DMS153 (cell line): ENCODE measurements at regions not wholly inside any gene's neighbourhood (a gene's known extent, or its start where the extent isn't known, plus 50 kb on each side); places are given as distances from the start of the nearest gene placed in this dataset.

Experiments used
- DNase-seq: peaks from one replicate; lab custom pipeline; 2025; lab: John Stamatoyannopoulos, UW

DNA sequence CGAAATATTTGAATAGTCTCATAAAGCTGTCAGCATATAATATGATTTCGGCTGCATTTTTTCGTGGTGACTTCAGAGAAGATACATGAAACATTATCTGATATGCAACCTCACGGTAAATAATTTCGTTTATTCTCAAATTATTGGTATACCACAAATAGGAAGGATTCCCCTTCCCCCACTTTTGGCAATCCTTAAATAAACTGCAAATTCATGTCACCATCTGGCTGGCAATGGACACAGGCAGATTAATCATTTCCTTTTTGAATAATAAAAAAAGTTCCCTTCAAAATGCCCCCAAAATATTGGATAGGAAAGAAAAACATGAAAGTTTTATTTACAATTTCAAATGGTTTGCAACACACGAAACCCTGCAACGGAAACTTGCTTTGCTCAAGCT lies 234.5 kb upstream of the MEOX2 start:
- DNase-seq, result no peak

DNA sequence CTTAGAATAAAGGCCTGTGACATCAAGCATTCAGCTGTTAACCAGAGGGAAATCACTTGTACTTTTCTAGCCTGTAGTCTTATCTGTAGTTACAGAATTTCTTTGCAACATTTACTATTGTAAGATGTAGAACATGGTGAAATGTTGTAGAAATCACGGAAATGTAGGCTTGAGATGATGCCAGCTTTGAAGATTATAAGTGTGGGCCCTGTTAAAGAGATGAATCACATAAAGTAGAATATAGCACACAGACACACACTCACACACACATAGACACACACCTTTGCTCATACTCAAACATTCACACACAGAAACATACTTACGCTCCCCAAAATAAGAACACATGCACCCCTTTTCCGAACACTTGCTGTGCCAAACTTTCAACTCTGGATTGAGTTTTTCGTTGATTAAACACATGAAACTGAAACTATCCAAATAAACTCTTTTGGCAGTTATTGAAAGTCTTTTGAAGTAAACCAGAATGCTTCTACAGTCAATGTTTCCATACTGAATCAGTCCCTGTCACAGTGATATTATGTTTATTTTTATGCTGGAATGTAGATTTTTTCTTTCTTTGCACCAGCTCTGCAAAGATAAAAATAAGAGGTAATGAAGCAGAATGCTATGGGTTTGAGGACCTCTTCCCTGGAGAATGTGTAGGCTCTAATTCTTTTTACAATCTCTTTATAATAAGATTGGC lies 230.3 kb upstream of the MEOX2 start:
- DNase-seq, result no peak

DNA sequence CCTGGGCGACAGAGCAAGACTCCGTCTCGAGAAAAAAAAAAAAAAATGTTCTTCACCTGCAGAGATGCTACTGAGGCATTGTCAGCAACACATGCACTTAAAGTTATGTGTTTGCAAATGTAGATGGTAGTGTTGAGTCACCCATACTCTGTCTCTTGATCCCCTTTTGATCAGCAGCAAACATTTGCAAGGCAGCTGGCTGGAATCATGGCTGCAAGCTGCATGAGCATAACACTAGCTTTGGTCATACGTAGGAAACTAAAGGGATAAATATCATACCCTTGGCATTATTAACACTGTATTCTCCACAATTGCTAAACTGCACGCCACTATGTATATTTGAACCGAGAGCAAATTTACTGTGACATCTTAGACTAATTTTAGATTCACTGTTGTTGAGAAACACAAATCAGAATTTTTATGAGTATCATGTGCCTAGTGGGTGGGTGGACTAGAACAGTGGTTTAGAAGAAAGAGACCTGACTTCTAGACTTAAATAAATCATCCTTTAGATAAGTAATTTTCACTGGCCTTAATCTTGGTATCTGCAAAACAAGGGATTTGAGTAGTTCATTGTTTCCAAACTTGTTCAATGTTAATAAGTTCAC lies 229.3 kb upstream of the MEOX2 start:
- no peak for DNase-seq

DNA sequence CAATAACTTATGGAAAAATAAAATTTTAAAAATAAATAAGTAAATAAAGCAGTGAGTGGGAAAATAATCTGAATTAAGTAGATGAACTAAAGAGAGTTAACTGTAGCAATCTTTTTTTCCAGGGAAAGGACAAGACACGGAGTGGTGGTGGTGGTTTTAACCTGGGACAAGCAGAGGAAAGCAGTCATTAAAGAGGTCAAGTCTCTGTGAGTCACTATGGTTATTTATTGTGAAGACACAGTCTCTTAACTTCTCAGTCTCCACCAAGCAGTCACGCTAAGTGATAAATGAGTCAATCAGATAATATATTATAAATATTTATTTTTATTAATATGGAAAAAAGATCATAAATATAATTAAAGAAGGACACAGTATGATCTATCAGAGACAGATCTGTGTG lies 228.1 kb upstream of the MEOX2 start:
- DNase-seq, result no peak

DNA sequence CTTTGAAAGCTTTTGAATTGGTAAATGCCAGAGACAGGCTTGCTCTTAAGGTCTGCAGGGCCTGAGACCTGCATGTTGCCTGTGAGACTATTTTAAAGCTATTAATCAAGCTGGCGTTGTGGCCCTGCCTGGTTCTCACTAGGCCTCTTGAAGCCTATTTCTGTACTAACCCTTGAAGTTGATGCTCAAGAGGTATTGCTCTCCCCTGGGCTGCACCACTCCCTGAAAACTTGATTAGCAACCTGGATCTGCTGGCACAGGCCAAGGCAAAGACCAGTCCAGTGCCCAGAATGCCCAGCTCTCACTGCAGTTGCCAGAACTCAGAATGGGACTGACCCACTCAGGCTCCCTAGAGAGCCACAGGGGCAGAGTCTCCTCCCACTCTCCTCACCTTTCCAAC lies 220.0 kb upstream of the MEOX2 start:
- no peak for DNase-seq

DNA sequence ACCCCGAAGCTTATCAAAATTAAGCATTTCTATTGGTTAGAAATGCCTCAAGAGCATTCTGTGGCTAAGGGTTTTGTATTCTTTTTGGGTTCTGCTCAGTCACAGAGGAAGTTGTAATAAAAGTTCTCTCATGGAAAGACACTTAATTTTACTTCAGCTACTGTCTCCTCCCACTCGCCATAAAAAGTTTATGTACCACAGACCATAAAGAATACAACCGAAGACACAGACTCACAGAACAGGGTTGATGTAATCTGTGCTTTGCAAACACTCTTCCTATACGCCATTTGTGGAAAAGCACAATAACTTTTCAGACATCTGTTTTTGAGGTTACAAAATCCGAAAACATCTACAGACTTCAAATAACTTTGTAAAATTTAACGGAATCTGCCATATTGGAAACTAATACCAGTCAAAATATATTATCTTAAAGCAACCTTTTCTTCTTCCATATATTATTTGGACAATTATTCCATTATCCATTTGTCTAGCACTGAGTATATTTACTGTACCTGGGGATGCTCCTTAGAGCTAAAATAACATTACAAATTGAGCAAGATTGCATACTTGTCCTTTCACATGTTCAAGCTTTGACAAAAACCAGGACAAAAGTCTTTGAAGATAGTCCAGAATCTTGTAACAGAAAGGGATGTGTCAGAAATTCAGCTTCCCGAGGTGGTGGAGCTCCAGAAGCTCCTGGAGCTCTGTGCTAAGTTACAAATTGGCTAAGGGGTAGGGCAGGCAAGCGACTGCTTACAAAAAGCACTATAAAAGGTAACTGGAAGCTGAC lies 219.0 kb upstream of the MEOX2 start:
- no peak for DNase-seq

DNA sequence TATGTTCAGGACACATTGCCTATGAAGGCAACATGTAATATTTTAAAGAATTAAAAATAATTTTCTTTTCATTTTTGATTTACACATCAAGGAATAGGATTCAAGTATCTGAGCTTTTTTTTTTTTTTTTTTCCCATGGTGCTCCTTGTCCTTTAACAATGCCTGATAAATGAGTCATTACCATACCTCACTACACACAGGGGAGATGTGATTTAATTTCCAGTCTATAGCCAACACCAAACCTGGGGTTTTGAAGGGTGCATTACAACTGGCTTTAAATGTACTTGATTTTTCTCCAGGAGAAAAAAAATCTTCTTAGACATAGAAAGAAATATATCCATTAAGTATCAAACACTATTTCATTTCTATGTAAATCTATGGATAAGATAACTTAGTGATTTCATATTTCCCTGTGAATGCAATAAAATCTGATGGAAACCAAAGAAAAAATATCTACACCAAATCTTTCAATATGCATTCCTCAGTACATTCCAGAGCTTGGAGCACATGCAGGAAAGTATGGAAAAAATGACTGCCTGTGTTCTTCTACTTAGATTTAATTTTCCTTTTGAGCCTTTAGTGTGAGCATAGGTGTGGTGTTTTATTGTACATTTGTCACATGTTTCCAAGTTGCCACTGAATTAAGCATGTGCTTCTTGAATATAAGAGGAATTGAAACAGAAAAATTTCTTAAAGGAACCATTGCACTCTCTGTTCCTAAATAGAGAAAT lies 204.8 kb upstream of the MEOX2 start:
- no peak for DNase-seq

DNA sequence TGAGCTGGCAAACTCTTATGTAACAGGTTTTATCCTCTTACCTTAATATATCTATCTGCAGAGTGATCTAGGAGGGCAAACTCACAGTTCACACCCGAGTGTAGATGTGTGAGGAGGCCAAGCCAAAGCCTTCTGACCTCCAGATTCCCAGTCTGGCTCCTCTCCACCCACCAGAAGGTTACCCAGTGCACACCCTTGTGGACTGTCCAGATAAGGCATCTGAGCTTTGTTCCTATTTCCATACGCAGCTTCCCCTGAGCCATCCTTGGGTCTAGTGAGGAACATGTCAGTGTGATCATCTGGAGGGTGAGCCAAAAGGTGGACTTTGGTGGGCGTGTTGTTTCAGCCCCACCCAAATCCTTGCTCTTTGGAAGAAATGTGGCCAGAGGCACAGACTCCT lies 203.0 kb upstream of the MEOX2 start:
- no peak for DNase-seq

DNA sequence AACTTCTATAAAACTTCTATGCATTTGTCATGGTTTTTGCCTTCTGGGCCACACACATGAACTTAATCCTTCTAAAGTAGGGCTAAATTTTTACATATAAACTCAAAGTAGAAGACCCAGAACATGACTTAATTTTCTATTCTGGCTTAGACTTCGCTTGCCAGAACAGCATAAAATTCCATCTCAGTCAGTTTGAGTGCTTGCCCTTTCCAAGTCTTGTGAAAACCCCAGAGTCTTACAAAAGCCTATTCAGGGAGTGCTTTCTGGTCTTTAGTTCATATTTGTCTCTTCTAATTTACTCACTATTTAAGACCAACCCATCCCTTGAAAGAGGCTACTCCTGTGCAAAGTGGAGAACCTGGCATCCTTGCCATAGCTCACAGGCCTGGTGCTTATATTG lies 201.6 kb upstream of the MEOX2 start:
- no peak for DNase-seq

DNA sequence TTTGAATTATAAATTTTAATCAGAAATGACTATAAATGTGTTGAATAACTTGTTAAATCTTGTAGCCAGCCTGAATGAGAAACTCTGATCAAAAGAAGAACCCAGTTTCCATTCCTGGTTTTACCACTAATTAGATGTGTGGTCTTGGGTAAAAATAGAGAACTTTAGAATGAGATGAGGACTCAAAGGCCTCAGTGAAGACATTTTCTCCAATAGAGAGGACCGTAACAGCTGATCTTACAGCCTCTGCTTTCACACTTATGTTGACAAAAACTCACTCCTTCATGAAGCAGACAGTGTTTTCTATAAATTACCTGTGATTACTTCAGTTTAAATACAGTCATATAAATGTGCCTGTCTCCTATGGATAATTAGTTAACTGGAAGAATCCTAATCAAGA lies 200.1 kb upstream of the MEOX2 start:
- DNase-seq, result no peak

DNA sequence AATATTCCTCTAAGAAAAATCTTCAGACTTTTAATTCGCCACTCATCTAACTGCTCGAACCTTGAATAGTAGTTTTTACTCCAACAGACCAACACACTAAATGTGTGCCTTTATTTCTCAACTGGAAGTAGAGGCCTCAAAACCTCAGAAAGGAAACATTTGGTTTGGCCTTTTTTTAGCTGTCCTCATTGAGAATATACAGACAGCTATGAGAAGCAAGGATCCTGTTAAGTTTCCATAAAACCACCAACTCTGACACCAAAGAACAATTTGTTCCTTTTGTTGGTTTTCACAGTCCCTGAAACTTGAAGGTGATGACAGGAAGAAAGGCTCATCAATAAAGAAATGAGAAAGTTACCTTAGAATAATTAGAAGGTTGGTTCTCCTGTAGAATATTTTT lies 199.2 kb upstream of the MEOX2 start:
- DNase-seq, result no peak

DNA sequence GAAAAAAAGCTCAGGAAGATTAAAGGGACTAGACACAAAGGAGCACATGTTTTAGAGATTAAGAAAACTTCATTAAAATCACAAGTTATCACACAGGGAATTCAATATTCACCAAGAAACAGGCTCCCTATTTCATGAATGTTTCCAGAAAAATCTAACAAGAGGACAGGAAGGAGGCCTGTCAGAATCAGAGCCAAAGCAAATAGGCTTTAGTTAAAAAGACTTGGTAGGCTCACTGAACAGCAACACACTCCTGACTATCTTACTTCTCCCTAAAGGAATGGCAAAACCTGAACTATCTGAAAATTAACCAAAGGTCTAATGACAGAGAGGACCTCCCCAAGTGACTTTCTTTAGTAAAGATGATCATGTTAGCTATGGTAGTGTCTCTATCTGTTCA lies 188.3 kb upstream of the MEOX2 start:
- no peak for DNase-seq

DNA sequence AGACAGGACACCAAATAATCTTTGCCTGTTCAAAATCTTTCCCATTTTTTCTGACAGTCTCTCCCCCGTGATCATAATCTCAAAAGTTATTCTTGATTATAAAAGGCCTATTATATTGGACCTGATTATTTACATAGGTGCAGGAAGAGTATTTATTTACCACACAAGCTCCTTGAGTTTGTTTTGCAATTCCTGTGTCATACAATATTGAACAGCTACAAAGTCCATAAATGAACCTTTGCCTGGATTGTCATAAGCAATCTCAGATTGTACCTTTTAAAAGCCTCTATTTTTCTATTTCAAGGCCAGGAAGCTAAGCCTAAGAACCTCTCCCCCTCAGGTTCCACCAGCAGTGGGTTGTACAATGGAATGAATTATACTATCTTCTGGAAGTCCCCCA lies 183.9 kb upstream of the MEOX2 start:
- no peak for DNase-seq

DNA sequence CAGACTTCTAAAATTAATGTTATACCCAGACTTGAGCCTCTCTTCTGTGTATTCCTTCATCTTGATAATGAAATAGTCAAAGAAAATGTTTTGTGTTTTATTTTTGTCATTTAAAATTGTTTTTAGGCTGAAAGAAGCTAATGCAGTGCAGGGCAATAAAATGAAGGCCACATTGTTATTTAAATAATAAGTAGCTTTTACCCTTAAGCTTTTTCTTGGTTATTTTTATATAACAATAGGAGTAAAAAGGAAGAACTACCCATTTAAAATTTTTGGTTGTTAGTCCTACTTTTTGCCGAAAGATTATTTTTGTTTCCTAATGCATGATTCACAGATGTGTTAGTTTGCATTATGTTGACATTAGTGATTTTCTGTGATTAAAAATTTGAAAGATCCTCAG lies 181.0 kb upstream of the MEOX2 start:
- DNase-seq, result no peak

DNA sequence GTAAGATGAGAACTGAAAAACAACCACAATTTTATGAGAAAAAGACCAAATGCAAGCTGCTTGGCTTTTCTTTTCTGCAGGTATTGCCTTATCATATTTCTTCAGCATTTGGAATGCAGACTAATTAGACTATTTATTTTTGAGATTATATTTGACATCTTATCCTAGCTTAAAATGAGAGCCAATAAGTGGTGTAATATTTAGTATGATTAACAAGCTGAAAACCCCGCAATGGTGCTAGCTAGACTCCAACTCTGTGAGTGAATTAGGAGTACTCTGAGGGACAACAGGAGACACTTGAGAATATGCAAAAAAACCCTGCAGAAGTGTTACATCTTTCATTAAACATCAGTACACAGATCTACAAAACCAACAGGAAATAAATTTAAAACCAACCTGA lies 180.3 kb upstream of the MEOX2 start:
- DNase-seq, result no peak

DNA sequence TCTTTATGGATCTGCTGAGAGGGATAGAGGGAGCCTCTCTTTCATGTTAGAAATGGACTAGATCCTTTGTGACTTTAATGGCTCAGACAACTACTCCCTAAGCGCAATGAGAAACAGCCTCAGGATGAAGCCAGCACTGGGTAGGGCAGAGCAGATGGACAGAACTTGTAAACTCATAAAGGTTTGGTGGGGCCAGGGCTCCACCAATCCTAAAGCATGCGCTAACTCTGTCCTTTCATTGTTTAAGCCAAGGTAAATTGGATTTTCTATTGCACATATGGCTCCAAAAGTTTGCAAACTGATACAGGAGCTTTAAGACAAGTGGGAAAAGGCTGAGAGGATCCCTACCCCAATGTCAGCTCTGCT lies 178.1 kb upstream of the MEOX2 start:
- DNase-seq, result no peak

DNA sequence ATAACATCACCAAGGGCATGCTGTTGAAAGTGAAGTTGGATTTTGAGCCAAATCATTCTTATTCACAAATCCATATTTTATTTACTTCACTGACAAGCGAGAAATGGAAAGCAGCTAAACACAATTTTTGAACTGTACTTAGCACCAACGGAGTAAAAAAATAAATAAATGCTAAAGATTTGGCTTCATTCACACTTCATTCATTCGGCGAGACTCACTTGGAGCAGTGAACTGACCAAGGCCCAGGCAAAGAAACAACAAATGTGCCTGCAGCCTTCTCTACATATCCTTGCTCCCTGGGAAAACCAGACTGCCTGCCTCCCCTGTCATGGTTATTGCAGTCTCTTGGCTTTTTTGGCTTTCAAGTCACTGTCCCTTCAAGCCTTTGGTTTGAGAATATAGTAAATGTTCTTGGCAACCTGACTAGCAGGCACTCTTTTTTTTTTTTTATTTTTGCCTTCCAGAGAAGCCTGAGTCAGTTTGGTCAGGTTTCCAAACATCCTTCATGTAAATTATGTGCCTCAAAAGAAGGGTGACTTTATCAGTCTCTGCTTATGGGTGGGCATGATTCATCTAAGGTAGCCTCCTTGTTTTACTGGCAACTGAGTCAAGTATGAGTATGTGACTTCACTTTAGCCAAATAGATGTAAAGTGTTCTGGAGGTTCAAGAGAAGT lies 177.6 kb upstream of the MEOX2 start:
- DNase-seq, result no peak

DNA sequence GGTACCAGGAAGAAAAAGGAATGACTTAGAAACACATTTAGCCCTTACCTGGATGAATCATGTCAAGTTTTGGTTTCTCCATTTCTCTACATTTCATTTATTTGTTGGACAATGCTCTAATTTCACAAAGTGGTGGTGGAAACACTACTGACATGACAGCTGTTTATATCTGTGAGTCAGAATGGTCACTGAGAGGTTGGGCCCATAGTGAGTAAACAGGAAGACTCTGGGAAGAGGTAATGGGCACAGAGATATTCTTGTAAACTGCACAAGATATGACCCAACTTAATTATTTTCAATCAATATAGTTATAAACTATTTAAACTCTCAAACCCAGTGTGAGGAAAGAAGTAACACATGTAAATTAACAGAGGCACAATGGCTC lies 176.3 kb upstream of the MEOX2 start:
- no peak for DNase-seq

DNA sequence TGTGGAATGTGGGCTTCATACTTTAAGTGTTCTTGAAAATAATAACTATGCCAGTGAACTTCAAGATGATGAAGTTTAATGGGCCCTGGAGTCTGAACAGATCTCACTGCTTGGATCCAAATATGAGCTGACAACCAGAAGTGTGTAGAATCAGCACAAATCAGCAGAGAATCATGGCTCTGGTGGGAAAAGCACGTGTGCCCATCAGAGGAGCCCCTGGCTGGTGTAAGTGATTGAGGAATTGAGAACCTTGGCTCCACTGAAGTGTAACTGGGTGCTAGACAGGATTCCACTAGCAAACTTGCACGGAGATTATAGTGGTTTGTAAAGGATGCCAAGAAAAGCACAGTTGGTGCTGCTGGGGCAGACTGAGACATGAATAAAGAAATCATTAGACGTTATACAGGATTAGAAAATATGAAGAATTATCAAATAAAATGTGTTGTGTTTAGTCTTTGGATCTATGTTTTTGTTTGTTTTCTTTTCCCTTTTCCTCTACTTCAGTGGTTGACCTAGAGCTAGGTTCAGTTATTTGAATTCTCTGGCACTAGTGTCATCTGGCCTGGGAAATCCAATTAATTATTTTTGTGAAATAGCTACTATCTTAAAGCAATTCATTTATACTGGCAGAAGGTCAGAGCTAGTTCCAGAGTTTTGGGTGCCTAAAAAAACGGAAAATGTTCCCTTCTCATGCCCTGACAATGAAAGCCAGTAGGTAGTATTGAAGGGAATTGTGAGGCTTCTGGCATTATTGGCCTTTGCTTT lies 175.7 kb upstream of the MEOX2 start:
- no peak for DNase-seq

DNA sequence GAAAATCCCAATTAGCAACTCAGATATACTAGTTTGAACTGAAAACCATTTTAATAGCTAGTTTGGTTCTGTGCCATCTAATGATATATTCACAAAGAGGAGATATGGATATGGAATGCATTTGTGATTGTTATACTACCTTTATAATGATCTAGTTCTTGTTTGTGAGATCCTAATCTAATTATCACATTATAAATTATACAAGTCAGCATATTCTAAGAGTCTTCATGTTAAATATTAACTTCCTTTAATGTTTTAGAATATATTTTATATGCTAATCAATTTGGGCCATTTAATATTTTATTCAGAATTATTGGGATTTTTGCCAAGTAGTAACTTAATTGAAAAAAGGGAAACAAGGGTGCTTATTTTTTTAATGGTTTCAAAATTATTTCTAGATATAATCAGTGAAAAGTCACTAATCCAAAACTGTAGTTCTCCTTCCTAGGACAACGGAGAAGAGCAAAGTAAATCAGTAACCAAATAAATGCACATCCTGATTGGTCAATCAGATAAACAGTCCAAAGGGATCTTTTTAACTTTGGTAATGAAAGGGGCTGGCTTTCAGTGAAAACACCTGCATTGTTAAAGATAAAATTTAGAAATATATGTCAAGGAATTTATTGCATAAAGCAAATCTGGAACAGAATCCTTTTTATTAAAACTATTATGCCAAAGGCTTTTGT lies 173.9 kb upstream of the MEOX2 start:
- DNase-seq, result no peak

DNA sequence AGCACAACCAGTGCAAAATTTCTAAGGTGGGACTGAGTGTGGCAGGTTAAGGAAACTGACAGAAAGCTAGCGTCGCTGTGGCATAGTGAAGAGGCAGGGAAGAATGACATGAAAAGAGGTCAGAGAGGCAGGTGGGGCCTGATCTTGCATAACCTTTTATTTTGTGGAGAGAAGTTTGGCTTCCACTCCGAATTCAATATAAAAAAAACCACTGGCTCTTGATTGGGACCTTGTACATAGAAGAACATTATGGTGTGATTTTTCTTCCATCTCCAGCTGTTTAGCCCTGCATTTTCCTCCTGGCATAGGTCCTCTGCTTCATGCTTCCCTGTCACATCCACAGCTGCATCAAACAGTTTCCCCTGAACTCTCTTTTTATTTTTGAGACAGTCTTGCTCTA lies 170.5 kb upstream of the MEOX2 start:
- no peak for DNase-seq
